ENCODE measurements at regions not wholly inside any gene's neighbourhood (a gene's known extent, or its start where the extent isn't known, plus 50 kb on each side); places are given as distances from the start of the nearest gene placed in this dataset.
"Not testable (repeated sequence)": the region's sequence is repeated elsewhere in the genome, so short reads cannot be mapped to it uniquely, and the experiment has no call there.

- DNase-seq: no peak
Measured at GRCh38 chr2:242054881-242055801, 185.6 kb downstream of the RTP5 start.

DNA sequence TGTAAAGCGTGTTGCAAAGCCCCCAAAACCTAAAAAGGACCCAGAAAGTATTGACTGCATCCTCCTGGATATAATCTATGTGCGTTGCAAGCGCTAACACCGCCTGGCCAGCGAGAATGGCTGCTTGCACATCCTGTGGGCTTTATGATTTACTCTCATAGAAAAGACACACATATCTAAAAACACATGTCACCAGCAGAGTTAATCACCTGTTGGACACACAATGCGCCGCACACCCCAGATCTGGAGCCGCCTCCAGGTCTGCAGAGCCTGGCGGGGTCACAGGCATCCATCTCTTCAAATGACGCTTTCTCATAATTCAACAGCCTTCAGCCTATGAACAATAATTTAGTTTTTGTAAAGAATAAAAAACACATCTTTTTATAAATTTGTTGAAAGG lies 186.5 kb downstream of the RTP5 start:
- DNase-seq: no peak

GRCh38 chr2:242056785-242057184 lies 187.3 kb downstream of the RTP5 start:
- no peak for DNase-seq

- no peak for DNase-seq
Measured at GRCh38 chr2:242057379-242058040, 188.0 kb downstream of the RTP5 start.

DNA sequence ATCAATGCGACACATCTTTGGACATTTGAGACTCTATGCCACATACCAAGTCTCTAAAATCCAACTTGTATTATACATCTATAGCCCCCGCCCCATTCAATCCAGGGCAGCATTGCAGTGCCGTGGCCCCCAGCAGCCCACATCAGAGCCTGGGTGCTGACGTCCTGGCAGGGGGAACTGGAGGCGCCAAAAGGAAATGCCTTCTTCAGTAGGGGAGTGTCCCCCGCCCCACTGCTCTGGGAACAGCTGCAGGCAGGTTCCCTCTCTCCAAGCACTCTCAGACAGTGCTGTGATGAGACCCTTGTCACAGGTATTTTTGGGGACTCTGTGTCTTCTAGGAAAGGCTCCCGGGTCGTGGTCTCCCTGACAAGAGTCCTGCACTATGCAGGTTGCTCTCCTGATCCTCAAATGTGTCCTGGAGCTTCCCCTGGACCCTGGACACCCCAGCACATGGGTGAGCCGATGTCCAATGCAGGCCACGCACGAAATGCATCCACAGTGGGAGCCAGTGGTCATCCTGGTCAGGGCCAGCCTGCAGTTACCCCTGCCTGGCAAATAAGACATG lies 188.7 kb downstream of the RTP5 start:
- no peak for DNase-seq

GRCh38 chr2:242059566-242059965 lies 190.0 kb downstream of the RTP5 start:
- no peak for DNase-seq

GRCh38 chr2:242060212-242060835 lies 190.8 kb downstream of the RTP5 start:
- no peak for DNase-seq

DNA sequence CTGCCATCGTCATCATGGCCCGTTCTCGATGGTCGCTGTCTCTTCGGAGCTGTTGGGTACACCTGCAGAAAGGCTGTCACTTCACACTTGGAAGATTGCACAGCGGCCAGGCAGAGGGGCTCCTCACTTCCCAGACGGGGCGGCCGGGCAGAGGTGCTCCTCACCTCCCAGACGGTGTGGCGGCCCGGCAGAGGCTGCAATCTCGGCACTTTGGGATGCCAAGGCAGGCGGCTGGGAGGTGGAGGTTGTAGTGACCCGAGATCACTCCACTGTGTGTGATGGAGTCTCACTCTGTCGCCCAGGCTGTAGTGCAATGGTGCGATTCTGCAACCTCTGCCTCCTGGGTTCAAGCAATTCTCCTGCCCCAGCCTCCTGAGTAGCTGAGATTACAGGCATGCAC lies 192.4 kb downstream of the RTP5 start:
- DNase-seq: not testable (repeated sequence)

- no peak for DNase-seq
Measured at GRCh38 chr2:242063436-242063835, 193.9 kb downstream of the RTP5 start.

DNA sequence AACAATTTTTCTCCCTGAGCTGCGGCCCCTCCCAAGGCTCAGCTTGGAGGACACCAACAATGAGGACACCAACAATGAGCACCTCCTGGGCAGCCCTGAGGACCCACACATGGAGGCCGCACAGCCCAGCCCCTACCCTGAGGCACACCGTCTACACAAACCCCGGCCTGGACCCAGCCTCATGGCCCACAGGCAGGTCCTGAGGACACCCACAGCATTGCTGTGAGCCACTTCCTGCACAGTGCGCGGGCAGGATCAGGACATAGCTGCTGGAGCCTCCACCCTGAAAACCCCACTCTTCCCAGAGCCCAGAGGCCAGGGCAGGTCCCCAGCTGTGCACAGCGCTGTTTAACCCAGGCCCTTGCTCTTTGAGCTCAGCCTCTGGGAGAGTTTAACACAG lies 194.3 kb downstream of the RTP5 start:
- no peak for DNase-seq

DNA sequence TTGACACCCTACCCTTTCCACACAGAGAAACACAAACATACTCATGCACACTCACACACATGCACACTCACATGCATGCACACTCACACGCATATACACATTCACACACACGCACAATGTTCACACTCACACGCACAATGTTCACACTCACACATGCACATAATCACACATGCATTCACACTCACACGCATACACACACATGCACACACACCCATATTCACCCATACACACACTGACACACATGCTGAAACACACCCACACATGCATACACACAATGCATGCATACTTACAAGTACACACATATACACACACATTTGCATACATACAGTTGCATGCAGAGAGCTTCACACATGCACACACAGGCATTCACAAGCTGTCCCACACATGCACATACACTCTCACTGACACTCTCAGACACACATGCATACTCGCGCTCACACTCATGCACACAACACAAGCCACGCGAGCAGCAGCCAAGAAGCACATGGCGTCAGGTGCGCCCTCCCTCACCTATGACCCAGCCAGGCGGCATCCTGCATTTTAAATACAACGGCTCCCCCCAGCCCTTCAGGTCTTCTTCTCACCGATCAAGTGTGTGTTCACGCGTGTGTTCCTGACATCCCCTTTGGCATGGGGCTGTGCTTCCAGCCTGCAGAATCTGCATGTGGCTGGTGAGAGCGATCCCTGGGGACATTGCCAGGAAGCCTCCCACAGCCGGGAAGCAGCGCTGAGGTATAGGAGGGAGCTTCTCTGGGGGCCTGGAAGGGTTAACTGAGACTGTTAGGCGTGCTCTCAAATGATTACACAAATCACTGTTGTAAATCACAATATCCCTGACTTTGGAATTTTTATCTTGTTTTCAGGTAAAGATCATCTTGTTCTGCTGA lies 195.1 kb downstream of the RTP5 start:
- no peak for DNase-seq

DNA sequence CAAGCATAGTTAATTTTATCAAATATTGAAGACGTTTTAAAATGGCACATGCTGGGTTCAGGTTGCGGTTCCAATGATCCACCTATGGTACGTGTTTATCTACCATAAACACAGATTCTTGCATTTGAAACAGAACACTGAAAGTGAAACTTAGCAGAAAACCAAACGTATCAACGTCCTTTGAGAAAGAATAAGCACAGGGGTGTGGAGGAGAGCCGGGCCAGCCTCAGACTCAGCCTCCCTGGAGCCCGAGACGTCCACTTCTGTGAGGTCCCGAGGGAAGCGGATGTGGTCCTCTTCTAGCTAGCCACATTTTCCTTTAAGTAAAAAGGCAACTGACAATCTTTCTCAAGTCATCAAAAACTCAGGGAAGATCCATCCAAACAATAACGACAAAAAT lies 195.9 kb downstream of the RTP5 start:
- DNase-seq: no peak

DNA sequence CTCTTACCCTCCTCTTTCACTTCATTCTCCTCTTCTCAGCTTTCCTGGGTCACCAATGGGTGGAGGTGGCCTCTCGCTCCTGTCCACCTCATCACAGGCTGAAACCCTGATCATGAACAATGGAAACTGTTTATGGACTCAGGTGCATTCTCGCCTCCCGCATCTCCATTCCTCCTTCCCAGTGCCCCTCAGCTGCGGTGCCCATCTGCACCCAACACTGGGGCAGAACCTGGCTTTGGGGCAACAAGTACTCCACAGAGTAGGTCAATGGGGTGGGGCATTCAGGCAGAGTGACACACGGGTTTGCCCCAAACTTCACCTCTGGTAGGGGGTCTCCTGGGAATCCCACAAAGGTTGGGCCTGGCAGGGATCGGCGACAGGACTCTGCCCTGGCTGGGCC lies 199.5 kb downstream of the RTP5 start:
- no peak for DNase-seq

DNA sequence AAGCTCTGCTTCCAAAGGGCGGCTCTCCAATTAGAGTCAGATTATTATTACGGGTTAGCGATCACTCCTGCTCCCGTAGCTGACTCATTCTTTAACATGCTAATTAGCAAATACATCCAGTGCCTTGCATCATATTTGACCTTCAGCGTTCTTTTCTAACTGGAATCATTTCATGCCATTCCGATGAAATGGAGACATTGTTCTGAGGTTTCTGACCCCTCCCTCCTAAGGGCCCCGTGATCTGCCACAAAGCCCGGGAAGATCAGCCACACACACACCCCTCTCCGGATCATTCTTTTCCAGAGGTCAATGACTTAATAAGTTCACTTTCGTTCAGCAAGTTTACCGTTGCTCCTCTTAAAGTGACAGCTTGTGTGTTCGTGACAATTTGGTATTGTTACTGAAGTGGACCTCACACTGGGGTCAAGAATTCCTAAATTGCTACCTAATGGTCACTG lies 200.4 kb downstream of the RTP5 start:
- not testable (repeated sequence) for DNase-seq

DNA sequence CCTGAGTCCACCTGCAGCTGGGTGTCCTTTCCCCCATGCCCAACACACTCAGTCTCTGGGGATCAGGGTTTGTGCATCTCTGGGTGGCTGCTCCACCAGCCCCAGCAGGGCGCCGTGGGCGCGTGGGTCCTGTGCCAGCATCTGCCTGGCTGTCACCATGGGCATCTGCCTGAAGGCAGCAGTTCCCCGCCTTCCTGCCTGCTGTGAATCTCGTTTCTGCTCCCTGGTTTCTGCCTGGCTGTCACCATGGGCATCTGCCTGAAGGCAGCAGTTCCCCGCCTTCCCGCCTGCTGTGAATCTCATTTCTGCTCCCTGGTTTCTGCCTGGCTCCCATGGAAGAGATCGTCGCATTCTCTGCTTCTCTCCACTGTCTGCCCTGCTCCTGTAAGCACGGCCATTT lies 201.2 kb downstream of the RTP5 start:
- not testable (repeated sequence) for DNase-seq

GRCh38 chr2:242071377-242071776 lies 201.8 kb downstream of the RTP5 start:
- DNase-seq: not testable (repeated sequence)

DNA sequence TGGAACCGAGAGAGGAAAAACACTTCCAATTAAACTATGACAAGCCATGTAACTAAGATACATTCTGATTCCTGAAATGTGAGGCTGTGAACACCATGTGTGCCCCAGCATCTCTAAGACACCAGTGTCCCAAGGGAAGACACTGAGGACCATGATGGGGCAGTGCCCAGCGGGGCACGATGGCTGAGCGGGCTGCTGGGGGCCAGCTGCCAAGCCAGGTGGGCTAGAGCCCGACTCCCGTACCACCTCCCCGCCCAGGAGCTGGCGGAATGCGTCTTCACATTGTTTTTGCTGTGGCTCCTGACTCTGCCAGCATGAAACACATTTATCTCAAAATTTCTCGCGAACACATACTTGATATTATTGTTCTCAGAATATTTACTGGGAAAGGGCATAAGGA lies 202.4 kb downstream of the RTP5 start:
- DNase-seq: not testable (repeated sequence)

DNA sequence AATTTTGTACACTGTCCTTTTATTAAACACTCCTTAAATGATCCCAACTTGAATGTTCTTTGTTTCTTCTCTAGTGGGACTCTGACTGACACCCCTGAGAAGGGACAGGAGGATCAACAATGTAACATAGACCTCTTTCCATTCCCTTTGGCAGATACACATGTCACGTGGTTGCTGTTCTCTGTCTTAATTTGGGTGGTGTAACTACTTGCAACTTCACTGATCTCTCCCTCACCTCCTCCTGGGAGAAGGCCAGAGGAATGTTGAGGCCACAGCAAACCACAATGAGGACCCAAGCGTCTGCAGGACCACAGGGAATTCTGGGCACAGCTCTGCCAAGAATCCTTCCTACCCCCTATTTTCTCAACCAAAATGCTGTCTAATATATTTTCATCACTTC lies 205.6 kb downstream of the RTP5 start:
- no peak for DNase-seq

DNA sequence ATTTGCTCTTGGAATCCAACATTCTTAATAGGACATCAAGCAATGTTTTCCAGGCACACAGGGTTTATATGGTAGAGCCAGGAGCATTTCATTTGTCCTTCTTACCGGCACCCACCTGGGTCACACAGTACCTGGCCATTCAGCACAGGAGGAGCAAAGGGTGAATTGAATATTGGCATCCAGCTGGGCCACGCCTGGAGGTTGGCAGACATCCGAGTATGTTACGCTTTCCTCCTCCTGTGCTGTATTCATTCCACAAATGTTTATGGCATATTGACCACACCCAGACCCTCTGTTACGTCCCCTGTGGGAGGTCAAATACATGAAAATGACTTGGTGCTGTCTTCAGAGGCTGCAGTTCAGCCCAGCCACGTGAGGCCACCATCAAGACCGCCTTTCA lies 206.2 kb downstream of the RTP5 start:
- DNase-seq: no peak

DNA sequence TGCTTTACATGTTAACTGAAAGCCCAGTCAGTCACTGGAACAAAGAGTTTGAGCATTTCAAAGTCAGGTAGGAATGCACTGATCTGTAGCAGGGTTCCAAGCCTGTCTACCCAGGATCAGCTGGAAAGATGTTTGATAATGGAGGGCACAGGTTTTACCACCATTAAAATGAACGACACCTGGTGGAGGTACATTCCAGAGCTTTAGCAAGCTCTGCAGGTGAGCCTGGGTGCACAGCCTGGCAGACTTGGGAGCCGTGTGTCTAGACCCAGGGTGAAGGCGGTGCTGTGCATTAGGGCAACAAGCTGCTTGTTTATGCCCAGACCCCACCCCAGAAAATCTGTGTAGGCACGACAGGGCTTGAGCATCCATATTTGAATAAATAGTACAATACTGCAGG lies 206.7 kb downstream of the RTP5 start:
- not testable (repeated sequence) for DNase-seq

DNA sequence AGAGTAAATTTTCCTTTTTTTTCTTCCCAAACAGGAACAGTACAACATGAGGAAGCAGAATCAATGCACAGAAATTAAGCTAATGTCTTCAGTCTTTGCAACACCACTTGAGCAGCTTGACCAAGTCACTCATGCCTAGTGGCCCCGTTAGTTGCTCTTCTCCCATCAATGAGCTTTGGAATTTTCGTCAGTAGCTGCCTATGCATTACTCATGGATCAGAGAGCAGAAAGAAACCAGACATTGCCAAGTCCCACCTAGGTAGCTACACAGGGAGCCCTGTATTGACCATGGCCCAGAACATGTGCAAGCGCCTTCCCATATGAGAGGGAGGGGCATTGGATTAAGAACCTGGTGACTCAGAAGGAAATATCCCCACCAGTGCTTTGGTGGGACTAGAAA lies 208.9 kb downstream of the RTP5 start:
- not testable (repeated sequence) for DNase-seq

DNA sequence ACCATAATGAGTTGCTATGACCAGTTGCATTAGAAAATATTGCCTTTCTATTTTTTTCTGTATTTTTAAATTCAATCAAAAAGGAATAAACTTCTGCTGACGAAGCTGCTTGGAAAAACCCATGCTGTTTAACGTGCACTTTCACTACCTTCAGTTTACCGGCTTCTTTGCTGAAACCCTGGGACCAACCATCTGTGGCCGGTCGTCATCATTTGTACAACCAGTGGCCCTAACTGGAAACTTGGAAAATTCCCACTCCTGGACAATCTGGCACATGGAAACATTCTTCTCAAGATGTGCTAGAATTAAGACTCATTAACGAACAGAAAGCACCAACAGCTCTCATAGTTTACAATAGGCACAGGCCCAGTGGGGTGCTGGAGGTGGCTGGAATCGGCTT lies 210.3 kb downstream of the RTP5 start:
- not testable (repeated sequence) for DNase-seq
